Fibroblast of the conjunctiva (primary cell): ENCODE measurements at regions not wholly inside any gene's neighbourhood (a gene's known extent, or its start where the extent isn't known, plus 50 kb on each side); places are given as distances from the start of the nearest gene placed in this dataset.
A peak's percentile ranks its signal among the peaks of the same experiment; 100 is the strongest.

Source experiments
- DNase-seq: peaks from one replicate; pipeline ENCODE4 v3.0.0-alpha.2; 2010; ENCODE audit warnings: low read depth

- DNase-seq: no peak
Measured at GRCh38 chr2:66794551-66794950, 359.6 kb downstream of the MEIS1 start.

- no peak for DNase-seq
Measured at GRCh38 chr2:66802877-66803276, 368.0 kb downstream of the MEIS1 start.

- DNase-seq: no peak
Measured at GRCh38 chr2:66803726-66804125, 368.8 kb downstream of the MEIS1 start.

- DNase-seq: no peak
Measured at GRCh38 chr2:66805016-66805865, 370.3 kb downstream of the MEIS1 start.

GRCh38 chr2:66805968-66806367 lies 371.0 kb downstream of the MEIS1 start:
- DNase-seq: no peak

GRCh38 chr2:66813525-66813924 lies 378.6 kb downstream of the MEIS1 start:
- DNase-seq: no peak

DNA sequence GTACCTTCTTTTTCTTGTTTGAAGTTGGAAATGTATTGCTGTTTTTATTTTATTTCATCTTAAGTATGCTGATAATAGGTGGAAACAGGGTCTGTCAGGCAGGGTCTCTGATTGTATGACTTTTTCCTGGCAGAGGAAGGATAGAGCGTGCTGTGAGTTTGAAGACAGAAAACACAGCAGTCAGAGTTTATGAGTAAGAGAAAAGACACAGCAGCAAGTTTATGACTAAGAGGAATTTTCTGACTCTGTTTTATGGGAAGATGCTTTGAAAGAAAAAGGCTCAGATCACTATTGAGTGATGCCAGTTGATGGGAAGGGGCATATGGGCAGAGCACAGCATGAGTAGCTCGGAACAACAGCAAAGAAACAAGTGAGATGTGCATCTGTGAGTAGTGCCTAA lies 379.1 kb downstream of the MEIS1 start:
- no peak for DNase-seq

DNA sequence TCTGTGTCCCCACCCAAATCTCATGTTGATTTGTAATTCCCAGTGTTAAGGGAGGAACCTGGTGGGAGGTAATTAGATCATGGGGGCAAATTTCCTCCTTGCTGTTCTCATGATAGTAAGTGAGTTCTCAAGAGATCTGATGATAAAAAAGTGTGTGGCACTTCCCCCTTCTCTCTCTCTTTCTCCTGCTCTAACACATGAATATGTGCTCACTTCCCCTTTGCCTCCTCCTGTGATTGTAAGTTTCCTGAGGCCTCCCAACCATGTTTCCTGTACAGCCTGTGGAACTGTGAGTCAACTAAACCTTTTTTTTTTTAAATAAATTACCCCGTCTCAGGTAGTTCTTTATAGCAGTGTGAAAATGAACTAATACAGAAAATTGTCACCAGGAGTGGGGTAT lies 380.0 kb downstream of the MEIS1 start:
- no peak for DNase-seq

GRCh38 chr2:66815886-66816285 lies 381.0 kb downstream of the MEIS1 start:
- no peak for DNase-seq

DNA sequence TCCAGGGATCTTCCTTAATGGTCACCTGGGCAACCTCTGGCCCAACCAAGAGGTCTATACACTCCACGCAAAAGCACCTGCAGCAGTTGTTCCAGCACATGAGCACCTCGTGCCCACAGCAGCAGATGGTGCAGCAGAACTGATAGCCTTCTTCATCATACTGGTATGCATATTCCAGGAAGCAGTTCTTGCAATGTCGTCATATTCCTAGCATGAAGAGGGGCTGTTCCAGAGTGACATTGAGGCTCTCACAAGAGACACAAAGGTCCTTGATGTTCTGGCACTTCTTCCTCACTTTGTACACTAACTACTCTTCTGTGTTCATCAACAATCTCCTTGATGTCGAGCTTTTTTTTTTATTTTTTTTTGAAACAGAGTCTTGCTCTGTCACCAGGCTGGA lies 386.2 kb downstream of the MEIS1 start:
- no peak for DNase-seq

- DNase-seq: no peak
Measured at GRCh38 chr2:66822186-66822585, 387.3 kb downstream of the MEIS1 start.

DNA sequence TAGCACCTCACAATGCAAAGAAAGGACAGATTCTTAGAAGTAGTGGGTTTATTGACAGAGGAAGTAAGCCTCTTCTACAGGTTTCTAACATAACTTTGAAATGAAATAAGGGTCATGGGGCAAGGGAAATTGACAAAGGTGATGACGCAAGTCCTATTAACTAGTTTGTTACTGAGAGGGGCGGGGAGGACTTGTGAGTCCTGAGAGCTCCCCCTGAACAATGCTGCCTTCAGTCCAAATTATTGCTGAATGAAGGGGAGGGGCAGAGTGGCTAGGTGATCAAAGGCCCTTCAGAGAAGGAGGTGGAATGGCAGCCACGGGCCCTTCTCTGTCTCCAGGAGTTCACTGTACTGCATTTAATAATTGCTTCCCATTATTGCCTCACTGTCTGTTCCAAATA lies 390.0 kb downstream of the MEIS1 start:
- DNase-seq: no peak

GRCh38 chr2:66827851-66828250 lies 392.9 kb downstream of the MEIS1 start:
- DNase-seq: no peak

DNA sequence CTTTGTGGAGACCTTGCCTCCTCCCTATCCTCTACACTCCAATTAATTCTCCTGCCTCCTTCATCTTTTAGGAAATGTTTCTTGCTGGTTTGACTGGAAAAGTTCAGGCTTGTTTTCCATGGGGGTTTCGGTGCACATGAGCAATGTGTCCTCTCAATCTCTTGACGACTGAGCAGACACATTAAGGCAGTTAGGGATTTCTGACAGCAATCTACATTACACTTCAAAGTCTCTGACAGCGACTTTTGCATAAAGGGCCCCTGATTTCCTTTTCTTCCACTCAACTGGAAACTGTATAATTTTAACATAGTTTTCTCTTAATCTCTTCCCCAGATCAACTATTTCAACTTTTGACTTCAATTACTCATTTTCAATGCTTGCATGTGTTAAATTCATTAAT lies 394.0 kb downstream of the MEIS1 start:
- DNase-seq: no peak

GRCh38 chr2:66830881-66831280 lies 396.0 kb downstream of the MEIS1 start:
- no peak for DNase-seq

DNA sequence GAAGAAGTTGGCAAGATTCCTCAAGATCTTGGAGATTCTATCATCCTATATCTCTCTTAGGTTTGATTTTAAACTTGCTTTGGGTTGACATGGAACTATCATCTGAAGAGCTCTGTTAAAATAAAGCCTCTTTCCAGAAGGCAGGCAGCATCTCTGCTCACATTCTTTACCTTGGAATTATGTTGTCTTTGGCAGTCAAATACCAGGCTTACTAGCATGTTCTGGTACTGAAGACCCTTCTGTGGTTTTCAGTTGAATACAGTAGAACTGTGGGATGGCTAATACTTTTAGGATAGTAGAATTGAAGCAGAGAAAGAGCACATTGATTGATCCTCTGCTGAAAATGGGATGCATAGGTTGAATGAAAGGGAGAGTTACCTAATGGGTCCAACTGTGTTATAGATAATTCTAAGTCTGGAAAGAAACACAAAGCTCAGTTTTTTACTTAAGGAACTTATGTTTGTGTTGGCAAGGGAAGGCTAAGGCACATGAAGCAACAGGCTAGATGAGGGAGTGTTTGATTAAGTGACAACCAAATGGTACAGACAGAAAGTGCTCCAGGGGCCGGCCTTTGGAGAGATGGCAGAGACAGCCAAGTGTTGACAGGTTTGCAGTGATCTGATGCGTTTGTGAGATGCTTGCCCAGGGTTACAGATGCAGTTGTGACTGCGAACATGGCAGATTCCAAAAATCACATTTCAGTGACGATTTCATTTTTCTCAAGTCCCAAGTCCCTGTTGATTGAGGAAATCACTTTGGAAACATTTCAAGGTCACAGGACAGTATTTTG lies 397.9 kb downstream of the MEIS1 start:
- no peak for DNase-seq

DNA sequence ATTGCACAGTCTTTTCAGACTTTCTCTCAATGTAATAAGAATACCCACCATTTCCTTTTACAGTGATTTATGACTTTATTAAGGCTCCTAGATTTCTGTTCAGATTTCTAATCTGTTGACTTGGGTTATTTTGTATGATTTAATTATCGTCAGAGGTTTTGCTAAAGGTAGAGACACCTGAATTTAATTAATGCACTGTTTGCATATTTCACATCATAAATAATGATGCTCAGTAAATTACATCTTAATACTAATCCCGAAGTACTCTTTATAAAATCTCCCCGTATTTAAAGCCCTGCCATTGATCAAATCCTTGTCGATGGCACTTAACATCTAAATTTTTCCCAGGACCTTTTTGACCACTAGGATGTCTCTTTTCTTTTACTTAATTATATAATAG lies 399.9 kb downstream of the MEIS1 start:
- no peak for DNase-seq

GRCh38 chr2:66836851-66837250 lies 401.9 kb downstream of the MEIS1 start:
- DNase-seq: no peak

- peak; percentile 80 for DNase-seq
Measured at GRCh38 chr2:66839551-66840320, 404.8 kb downstream of the MEIS1 start.

DNA sequence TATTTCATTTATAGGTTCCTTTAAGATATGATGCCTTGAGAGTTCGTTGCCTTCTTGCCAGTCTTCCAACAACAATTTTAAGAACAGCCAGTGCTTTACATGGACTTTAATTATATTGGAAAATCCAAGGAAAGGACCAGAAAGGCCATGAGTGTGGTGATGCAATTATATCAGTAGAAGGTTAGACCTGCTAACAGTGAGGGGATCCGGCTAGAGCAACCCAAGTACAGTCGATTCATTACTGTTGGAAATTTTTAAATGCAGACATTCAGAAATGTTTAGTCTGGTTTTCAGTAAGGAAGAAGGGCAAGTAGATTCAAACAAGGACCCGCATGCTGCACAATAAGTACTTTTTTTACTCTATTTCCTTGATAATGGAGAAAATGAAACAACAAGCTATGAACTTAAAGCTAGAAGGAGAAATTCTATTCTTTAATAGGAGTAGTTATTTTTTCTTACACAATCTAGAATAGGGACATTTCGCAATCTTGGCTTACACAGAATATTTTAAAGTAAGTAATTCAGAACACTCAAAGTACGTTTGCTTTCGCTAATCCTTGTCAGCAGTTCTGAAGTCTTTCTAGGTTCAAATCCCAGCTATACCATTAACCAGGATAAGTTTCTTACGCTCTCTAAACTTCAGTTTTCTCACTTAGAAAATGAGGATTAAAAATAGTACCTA lies 405.5 kb downstream of the MEIS1 start:
- peak; percentile 64 for DNase-seq

DNA sequence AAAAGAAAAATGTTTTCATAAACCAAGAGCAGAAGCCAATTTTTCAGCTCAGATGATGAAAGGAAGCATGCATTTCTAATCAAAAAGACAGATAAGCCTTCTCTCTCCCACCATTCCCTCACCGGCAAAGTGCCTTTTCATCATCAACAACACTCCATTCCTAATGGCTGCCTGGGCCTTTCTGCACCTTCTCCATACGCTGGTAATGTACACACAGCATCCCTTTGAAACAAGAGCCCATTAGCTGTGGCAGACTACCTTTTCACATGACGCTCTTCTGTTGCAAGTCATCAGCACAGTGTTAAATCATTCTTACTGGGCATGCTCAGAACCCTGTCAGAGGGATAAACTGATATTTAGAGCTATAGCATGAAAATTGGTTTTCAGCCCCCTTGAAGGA lies 408.9 kb downstream of the MEIS1 start:
- no peak for DNase-seq

- DNase-seq: no peak
Measured at GRCh38 chr2:66845307-66845706, 410.4 kb downstream of the MEIS1 start.
